Glutamatergic neuron (in vitro differentiated cells): ENCODE measurements at regions not wholly inside any gene's neighbourhood (a gene's known extent, or its start where the extent isn't known, plus 50 kb on each side); places are given as distances from the start of the nearest gene placed in this dataset.

ENCODE experiments used
- DNase-seq: peaks from one replicate; pipeline ENCODE4 v3.0.0; 2022
- H3K27ac Mint-ChIP-seq: one replicate; pipeline ENCODE4 v1.8.0; 2020; ENCODE audit warnings: mild to moderate bottlenecking, mixed read lengths, inconsistent platforms; ENCODE audit not compliant: unreplicated experiment
- H3K27me3 Mint-ChIP-seq: one replicate; pipeline ENCODE4 v1.8.0; 2020; ENCODE audit warnings: mild to moderate bottlenecking, moderate library complexity, mixed read lengths, inconsistent platforms; ENCODE audit not compliant: unreplicated experiment
- H3K36me3 Mint-ChIP-seq: one replicate; pipeline ENCODE4 v1.8.0; 2020; ENCODE audit warnings: mild to moderate bottlenecking, mixed read lengths, inconsistent platforms; ENCODE audit not compliant: unreplicated experiment
- H3K4me1 Mint-ChIP-seq: one replicate; pipeline ENCODE4 v1.8.0; 2020; ENCODE audit warnings: mild to moderate bottlenecking, low read depth, mixed read lengths, inconsistent platforms; ENCODE audit not compliant: unreplicated experiment
- H3K4me3 Mint-ChIP-seq: one replicate; pipeline ENCODE4 v1.8.0; 2020; ENCODE audit warnings: mild to moderate bottlenecking, mixed read lengths, inconsistent platforms; ENCODE audit not compliant: unreplicated experiment
- H3K9me3 Mint-ChIP-seq: one replicate; pipeline ENCODE4 v1.8.0; 2020; ENCODE audit warnings: mild to moderate bottlenecking, moderate library complexity, mixed read lengths, inconsistent platforms; ENCODE audit not compliant: unreplicated experiment
- CTCF ChIP-seq: fragments of 200-600 bp; sonication (generic); IDR thresholded peaks from one replicate; pipeline ENCODE4 v1.5.0; 2021; ENCODE audit not compliant: partially characterized antibody, unreplicated experiment

- Mint-ChIP-seq H3K9me3 (no peaks in the 10 kb centered on the region), H3K27me3 (peaks cover 2% of the 10 kb centered on the region), H3K4me1 (peaks cover 1% of the 10 kb centered on the region), H3K36me3 (peaks cover 4% of the 10 kb centered on the region), H3K27ac (no peak overlapping the region), H3K4me3 (no peak overlapping the region)
- no peak for TF ChIP-seq CTCF
- DNase-seq, result no peak
Observed at GRCh38 chr10:44306147-44306710, 78.7 kb downstream of the CXCL12 start.

- no peak for DNase-seq
- Mint-ChIP-seq H3K4me3 (no peak overlapping the region), H3K9me3 (no peaks in the 10 kb centered on the region), H3K36me3 (peaks cover 4% of the 10 kb centered on the region), H3K4me1 (peaks cover 2% of the 10 kb centered on the region), H3K27me3 (peaks cover 2% of the 10 kb centered on the region), H3K27ac (no peak overlapping the region)
- TF ChIP-seq CTCF, result no peak
Observed at GRCh38 chr10:44301781-44302355, 83.0 kb downstream of the CXCL12 start.

GRCh38 chr10:44300666-44301649, 83.9 kb downstream of the CXCL12 start:
- H3K9me3 Mint-ChIP-seq, result no peaks in the 10 kb centered on the region
- TF ChIP-seq CTCF, result no peak
- DNase-seq, result no peak
- peaks cover 4% of the 10 kb centered on the region for H3K36me3 Mint-ChIP-seq
- H3K4me3 Mint-ChIP-seq, result no peak overlapping the region
- H3K4me1 Mint-ChIP-seq, result peaks cover 2% of the 10 kb centered on the region
- H3K27me3 Mint-ChIP-seq, result peaks cover 2% of the 10 kb centered on the region
- no peak overlapping the region for H3K27ac Mint-ChIP-seq

GRCh38 chr10:44298713-44299112, 86.2 kb downstream of the CXCL12 start:
- TF ChIP-seq CTCF, result no peak
- H3K27ac Mint-ChIP-seq, result no peak overlapping the region
- no peak for DNase-seq
- no peaks in the 10 kb centered on the region for H3K9me3 Mint-ChIP-seq
- H3K4me1 Mint-ChIP-seq, result peaks cover 2% of the 10 kb centered on the region
- H3K36me3 Mint-ChIP-seq, result no peaks in the 10 kb centered on the region
- no peak overlapping the region for H3K4me3 Mint-ChIP-seq
- H3K27me3 Mint-ChIP-seq, result no peaks in the 10 kb centered on the region
